ENCODE measurements at regions not wholly inside any gene's neighbourhood (a gene's known extent, or its start where the extent isn't known, plus 50 kb on each side); places are given as distances from the start of the nearest gene placed in this dataset.

DNA sequence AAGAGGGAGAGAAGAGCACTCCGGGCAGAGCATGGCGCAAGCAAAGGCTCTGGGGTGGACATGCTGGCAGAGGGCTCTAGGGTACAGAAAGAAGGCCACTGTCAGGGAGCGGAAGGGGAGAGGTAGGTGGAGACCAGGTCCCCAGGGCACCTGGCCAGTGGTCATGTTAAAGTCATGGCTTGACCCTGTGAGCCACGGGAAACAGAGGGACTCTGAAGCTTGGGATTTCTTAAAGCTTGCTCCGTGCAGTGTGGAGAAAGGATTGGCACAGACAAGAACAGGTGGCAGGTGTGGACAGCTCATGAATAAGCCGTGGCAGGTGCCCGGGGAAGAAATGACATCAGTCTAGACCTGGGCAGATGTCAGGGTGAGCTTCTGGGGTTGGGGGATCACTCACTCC lies 413.8 kb downstream of the BCL11B start:
- WGBS (ENCODE audit: low lambda C conversion rate, missing lambda C conversion rate) = 94% methylated on average over 7 of the region's 7 CpGs
- no peak for DNase-seq (ENCODE audit: low spot score)
- no peaks in the 10 kb centered on the region for H4K20me1 ChIP-seq (ENCODE audit: insufficient read depth, poor library complexity, severe bottlenecking)
- H3K4me3 ChIP-seq = no peak overlapping the region
- H3K36me3 ChIP-seq (replicated peaks; ENCODE audit: insufficient read depth, low read depth) = no peaks in the 10 kb centered on the region
- no peaks in the 10 kb centered on the region for H3K9me3 ChIP-seq (ENCODE audit: low read depth)
- H3K9me2 ChIP-seq (replicated peaks; ENCODE audit: insufficient read depth) = no peaks in the 10 kb centered on the region
- no peak overlapping the region for H3K4me2 ChIP-seq
- H2AFZ ChIP-seq = no peak overlapping the region
- TF ChIP-seq EZH2phosphoT487 (IDR thresholded peaks at IDR 0.05; ENCODE audit: low read depth, severe bottlenecking, unreplicated experiment) (no peak), EZH2 (IDR thresholded peaks at IDR 0.05; ENCODE audit: borderline replicate concordance) (no peak)
- TF ChIP-seq, protein P1, sequence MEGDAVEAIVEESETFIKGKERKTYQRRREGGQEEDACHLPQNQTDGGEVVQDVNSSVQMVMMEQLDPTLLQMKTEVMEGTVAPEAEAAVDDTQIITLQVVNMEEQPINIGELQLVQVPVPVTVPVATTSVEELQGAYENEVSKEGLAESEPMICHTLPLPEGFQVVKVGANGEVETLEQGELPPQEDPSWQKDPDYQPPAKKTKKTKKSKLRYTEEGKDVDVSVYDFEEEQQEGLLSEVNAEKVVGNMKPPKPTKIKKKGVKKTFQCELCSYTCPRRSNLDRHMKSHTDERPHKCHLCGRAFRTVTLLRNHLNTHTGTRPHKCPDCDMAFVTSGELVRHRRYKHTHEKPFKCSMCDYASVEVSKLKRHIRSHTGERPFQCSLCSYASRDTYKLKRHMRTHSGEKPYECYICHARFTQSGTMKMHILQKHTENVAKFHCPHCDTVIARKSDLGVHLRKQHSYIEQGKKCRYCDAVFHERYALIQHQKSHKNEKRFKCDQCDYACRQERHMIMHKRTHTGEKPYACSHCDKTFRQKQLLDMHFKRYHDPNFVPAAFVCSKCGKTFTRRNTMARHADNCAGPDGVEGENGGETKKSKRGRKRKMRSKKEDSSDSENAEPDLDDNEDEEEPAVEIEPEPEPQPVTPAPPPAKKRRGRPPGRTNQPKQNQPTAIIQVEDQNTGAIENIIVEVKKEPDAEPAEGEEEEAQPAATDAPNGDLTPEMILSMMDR (IDR thresholded peaks at IDR 0.05; ENCODE audit: poor library complexity) = no peak
- no peaks in the 10 kb centered on the region for H3K79me2 ChIP-seq
- no peak overlapping the region for H3K27ac ChIP-seq
- H3K27me3 ChIP-seq = no peaks in the 10 kb centered on the region
- no peaks in the 10 kb centered on the region for H3K4me1 ChIP-seq (ENCODE audit: insufficient read depth)

DNA sequence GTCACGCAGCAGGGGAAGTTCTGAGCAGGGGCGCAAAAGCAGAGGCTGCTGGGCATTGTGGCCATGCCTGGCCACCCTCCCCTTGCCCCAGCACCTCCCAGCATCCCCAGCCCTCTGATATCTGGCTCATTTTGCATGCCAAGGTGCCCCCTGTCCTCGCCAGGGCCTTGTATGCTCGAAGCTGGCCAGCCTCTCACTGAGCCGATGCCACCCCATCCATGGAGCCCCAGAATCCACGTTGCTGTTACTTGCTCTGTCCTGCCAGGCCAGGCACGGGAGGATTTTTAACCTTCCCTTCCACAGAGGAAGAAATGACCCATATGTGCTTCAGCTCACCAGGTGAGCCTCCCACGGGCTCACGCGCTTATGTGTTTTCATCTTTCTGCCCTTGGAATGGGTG lies 413.4 kb downstream of the BCL11B start:
- Histone ChIP-seq H3K9me2 (replicated peaks; ENCODE audit: insufficient read depth) (no peaks in the 10 kb centered on the region), H3K36me3 (replicated peaks; ENCODE audit: insufficient read depth, low read depth) (no peaks in the 10 kb centered on the region)

DNA sequence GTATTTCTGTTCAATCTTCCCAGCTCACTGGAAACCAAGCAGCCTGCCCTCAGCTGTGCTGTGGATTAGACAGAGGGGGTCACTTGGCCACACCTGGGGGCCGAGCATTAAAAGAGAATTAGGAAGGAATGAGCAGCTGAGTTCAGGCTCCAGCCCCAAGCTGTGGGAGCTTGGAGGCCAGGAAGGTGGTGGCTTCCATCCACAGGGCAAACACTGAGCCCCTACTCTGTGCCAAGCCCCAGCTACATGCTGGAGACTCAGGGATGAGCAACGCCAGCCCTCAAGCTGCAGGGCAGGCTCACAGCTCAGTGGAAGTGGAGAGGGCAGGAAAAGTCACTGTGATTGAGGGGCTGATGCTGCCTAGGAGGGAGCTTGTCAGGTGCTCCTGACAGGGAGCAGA lies 412.7 kb downstream of the BCL11B start:
- 78% methylated on average over 2 of the region's 2 CpGs for WGBS (ENCODE audit: low lambda C conversion rate, missing lambda C conversion rate)
- no peaks in the 10 kb centered on the region for H3K9me3 ChIP-seq (ENCODE audit: low read depth)
- H3K79me2 ChIP-seq = no peaks in the 10 kb centered on the region
- no peak overlapping the region for H3K27ac ChIP-seq
- H4K20me1 ChIP-seq (ENCODE audit: insufficient read depth, poor library complexity, severe bottlenecking) = no peaks in the 10 kb centered on the region
- no peak overlapping the region for H2AFZ ChIP-seq
- H3K36me3 ChIP-seq (replicated peaks; ENCODE audit: insufficient read depth, low read depth) = no peaks in the 10 kb centered on the region
- no peaks in the 10 kb centered on the region for H3K4me1 ChIP-seq (ENCODE audit: insufficient read depth)
- no peak overlapping the region for H3K4me2 ChIP-seq
- H3K9me2 ChIP-seq (replicated peaks; ENCODE audit: insufficient read depth) = no peaks in the 10 kb centered on the region
- no peaks in the 10 kb centered on the region for H3K27me3 ChIP-seq
- no peak for DNase-seq (ENCODE audit: low spot score)
- H3K4me3 ChIP-seq = no peak overlapping the region
- TF ChIP-seq, protein P1 (IDR thresholded peaks at IDR 0.05; ENCODE audit: poor library complexity) = no peak
- TF ChIP-seq EZH2 (IDR thresholded peaks at IDR 0.05; ENCODE audit: borderline replicate concordance) (no peak), EZH2phosphoT487 (IDR thresholded peaks at IDR 0.05; ENCODE audit: low read depth, severe bottlenecking, unreplicated experiment) (no peak)

More for the DNA sequence above, 413.4 kb downstream of the BCL11B start:
- 91% methylated on average over 10 of the region's 10 CpGs for WGBS (ENCODE audit: low lambda C conversion rate, missing lambda C conversion rate)
- no peaks in the 10 kb centered on the region for H3K4me1 ChIP-seq (ENCODE audit: insufficient read depth)
- H3K4me2 ChIP-seq = no peak overlapping the region
- no peak overlapping the region for H3K27ac ChIP-seq
- H3K4me3 ChIP-seq = no peak overlapping the region
- H2AFZ ChIP-seq = no peak overlapping the region
- H3K9me3 ChIP-seq (ENCODE audit: low read depth) = no peaks in the 10 kb centered on the region
- no peaks in the 10 kb centered on the region for H4K20me1 ChIP-seq (ENCODE audit: insufficient read depth, poor library complexity, severe bottlenecking)
- no peaks in the 10 kb centered on the region for H3K27me3 ChIP-seq
- H3K79me2 ChIP-seq = no peaks in the 10 kb centered on the region
- TF ChIP-seq EZH2 (IDR thresholded peaks at IDR 0.05; ENCODE audit: borderline replicate concordance) = no peak
- TF ChIP-seq, protein P1 (IDR thresholded peaks at IDR 0.05; ENCODE audit: poor library complexity) = no peak
- TF ChIP-seq EZH2phosphoT487 (IDR thresholded peaks at IDR 0.05; ENCODE audit: low read depth, severe bottlenecking, unreplicated experiment) = no peak
- DNase-seq (ENCODE audit: low spot score) = no peak

DNA sequence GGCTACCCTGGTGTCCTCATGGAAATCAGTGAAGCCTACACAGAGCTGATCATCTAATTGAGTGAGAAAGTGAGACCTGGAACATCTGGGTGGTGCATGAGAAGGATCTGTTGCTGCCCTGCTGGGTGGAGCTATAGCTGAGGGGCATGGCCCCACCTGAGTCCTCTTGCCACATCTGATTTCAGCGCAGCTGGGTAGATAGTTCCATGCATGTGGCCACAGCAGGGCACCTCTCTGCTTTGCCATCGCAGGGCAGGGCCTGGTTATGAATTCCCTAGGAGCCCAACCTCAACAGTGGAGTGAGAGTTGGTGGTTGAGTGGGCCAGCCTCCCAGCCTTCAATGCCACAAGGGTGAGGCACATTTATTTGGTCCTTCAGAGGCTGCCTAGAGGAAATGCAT lies 407.8 kb downstream of the BCL11B start:
- no peak for DNase-seq (ENCODE audit: low spot score)
- Histone ChIP-seq H2AFZ (no peak overlapping the region), H4K20me1 (ENCODE audit: insufficient read depth, poor library complexity, severe bottlenecking) (no peaks in the 10 kb centered on the region), H3K9me2 (replicated peaks; ENCODE audit: insufficient read depth) (no peaks in the 10 kb centered on the region), H3K4me3 (no peak overlapping the region), H3K79me2 (no peaks in the 10 kb centered on the region), H3K27me3 (no peaks in the 10 kb centered on the region), H3K9me3 (ENCODE audit: low read depth) (no peaks in the 10 kb centered on the region), H3K36me3 (replicated peaks; ENCODE audit: insufficient read depth, low read depth) (no peaks in the 10 kb centered on the region), H3K4me2 (no peak overlapping the region), H3K27ac (no peak overlapping the region), H3K4me1 (ENCODE audit: insufficient read depth) (no peaks in the 10 kb centered on the region)
- 83% methylated on average over 2 of the region's 2 CpGs for WGBS (ENCODE audit: low lambda C conversion rate, missing lambda C conversion rate)
- TF ChIP-seq EZH2phosphoT487 (IDR thresholded peaks at IDR 0.05; ENCODE audit: low read depth, severe bottlenecking, unreplicated experiment) (no peak), EZH2 (IDR thresholded peaks at IDR 0.05; ENCODE audit: borderline replicate concordance) (no peak)
- TF ChIP-seq, protein P1 (IDR thresholded peaks at IDR 0.05; ENCODE audit: poor library complexity) = no peak
